M059J (cell line): ENCODE measurements at regions not wholly inside any gene's neighbourhood (a gene's known extent, or its start where the extent isn't known, plus 50 kb on each side); places are given as distances from the start of the nearest gene placed in this dataset.
A peak's percentile ranks its signal among the peaks of the same experiment; 100 is the strongest.
"Not testable (repeated sequence)": the region's sequence is repeated elsewhere in the genome, so short reads cannot be mapped to it uniquely, and the experiment has no call there.

ENCODE experiments used
- DNase-seq: peaks from one replicate; pipeline ENCODE4 v3.0.0-alpha.2; 2012; ENCODE audit warnings: low read depth

DNA sequence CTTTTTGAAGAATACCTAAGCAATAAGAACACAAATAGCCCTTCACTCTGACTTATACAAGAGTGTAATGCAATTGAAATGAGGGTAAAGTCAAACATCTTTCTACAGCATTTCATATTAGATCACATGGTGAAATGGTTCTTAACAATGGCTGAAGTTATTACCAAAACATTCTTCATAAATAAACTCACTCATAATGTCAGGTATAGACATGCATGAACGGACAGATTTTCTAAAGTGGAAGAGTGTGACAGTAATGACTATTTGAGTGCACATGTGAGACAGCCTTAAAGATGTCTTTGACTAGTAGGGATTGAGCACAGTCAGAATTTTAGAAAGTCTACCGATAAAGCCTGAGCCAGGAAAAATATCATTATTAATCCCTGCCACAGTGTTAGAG, 471.0 kb downstream of the ZPLD1 start:
- DNase-seq: no peak

GRCh38 chr3:102906818-102907217, 472.0 kb downstream of the ZPLD1 start:
- DNase-seq: no peak

DNA sequence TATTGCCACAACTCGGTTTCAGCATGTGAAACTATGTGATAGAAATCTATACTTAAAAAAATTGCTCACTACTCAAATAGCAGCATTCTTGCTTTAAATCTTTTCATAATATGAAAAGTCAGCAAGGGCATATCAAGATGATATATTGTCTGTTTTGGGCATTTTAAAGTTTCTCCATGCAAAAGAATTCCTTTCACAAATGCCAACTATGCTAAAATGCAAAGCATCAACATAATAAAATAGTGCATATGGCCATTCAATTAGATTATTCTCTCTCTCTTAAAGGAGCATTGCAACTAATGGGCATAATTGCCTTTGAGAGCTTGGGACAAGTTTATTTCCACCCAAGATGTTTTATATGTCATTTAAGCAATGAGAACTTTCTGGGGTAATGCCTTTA, 475.1 kb downstream of the ZPLD1 start:
- no peak for DNase-seq

DNA sequence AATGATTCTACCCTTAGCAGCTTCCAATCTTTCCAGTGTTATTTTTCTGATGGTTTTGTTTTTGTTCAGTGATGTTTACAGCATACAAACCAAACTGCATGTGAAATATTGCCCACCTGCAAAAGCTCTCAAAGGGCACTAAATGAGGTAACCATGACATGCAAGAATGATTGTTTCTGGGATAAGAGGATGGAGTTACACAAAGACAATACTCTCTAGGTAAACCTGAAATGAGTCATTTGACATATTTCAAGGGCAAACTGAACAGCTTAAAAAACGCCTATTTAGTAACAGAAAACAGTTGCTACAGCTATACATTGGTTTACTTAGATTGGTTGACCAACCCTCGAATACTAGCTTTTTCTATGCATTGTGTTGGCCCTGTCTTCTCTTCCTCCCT, 481.7 kb downstream of the ZPLD1 start:
- DNase-seq: no peak

DNA sequence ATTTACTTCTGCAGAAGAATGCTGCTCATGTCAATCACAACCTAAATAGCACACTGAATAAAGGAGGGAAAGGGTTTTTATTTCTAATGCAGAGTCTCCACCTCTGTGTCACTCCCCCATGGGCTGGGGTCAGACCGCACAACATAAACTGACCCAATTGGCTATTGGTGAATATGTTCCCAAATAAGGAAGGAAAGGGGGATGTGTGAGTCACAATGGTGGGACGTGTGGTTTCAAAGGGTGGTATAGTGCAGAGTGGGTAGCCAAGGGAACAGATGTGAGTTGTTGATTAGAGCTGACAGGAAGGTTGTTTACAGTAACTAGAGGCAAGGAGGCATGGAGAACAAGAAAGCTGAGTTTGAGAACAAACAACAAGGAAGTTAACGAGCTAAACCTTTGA, 491.8 kb downstream of the ZPLD1 start:
- DNase-seq: no peak

GRCh38 chr3:102933377-102933776, 498.6 kb downstream of the ZPLD1 start:
- DNase-seq: no peak

DNA sequence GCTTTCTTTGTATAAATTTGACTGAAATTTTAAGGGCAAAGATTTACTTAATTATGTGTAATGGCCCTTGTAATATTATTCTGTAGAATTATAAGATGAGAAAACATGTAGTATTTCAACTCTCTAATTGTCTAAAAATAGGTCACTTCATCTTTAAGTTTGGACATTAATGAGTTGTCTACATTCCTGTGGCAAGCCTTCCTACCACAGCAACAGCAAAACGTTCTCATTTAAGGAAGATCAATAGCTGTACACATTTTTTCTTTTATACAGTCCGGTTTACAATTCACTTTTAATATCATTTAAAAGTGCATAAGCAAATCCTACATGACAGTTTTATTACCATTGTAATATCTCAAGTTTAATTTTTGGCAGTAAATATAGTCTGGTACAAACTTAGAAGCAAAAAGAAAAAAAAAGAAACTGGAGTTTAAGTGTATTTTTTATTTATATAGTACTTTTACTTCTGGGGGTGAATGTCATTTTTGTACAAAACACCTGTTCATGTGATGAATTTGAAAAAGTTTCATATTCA, 501.8 kb downstream of the ZPLD1 start:
- no peak for DNase-seq

DNA sequence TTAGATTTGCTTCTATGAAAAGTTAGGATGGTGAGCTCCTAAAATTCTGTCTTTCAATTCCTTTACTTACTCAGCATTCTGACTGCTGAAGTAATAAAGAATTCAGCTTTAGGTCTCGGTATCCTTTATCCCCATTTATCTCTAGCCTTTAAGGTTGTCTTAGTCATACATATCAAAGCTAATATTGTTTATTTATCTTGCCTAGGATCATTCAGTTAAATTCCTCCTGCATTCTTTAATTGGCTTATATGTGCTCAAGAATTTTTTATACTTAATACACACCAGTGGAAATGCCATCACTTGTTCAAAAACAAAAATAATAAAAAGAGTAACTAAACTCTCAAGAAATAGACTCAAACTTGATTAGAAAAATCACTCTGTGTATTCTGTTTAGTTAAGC, 507.0 kb downstream of the ZPLD1 start:
- DNase-seq: peak; percentile 27

DNA sequence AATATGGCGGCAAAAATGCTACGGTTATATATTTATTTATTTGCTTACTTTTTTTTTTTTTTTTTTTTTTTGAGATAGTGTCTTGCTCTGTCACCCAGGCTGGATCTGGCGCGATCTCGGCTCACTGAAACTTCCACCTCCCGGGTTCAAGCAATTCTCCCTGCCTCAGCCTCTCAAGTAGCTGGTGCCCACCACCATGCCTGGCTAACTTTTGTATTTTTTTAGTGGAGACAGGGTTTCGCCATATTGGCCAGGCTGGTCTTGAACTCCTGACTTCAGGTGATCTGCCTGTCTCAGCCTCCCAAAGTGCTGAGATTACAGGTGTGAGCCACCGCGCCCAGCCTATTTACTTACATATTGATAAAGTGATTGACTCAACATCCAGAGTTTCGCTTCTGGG, 511.6 kb downstream of the ZPLD1 start:
- not testable (repeated sequence) for DNase-seq

GRCh38 chr3:102972350-102972749, 537.5 kb downstream of the ZPLD1 start:
- DNase-seq: no peak

GRCh38 chr3:102974333-102974732, 539.5 kb downstream of the ZPLD1 start:
- DNase-seq: no peak

GRCh38 chr3:102979191-102979590, 544.4 kb downstream of the ZPLD1 start:
- DNase-seq: no peak

- DNase-seq: peak; percentile 95
Measured at GRCh38 chr3:102979682-102980354, 545.0 kb downstream of the ZPLD1 start.

DNA sequence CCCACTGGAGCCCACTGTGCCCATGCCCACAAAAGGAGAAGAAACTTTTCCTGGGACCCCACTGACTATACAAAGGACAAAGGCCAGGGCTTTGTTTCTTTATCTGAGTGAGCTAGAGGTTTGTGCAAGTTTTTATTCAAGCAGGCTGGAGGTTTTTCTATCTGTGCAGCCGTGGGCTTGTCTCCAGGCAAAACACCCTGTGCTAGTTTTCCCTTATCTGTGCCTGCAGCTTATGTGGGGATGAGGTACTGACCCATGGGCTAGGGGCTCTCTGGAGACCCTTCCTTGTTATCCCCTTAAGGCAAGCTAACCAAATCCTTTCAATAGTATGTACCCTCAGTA, 545.5 kb downstream of the ZPLD1 start:
- no peak for DNase-seq

DNA sequence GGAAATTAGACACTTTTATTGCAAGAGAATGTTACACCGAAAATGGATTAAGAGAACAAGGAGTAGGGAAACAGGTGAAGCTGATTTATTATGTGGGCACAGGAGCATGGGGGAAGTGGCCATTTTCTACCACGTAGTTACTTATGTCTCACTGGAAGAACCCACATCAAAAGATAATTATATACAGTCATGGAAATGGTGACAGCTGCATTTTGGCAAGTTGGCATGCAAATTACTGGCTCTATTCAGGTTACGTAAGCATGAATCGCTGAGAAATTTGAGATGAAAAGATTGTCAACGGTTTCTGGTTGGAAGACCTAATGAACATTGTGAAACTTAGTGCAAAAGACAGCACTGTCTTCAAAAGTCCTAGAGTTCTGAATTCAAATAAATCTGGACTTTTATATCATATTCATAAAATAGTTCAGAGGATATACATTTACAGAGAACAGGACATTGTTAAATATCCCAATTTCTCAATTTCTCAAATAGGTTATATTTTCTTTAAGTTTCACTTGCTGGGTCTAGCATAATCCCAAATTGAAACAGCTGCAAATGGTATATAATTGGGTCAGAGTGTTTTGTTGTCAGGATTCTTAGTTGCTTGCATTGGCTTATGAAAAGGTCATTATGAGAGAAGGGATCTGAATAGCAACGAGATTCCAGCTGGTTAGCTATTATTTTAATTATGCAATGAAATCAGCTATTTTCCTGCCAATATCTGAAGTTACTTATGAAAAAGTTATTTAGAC, 567.8 kb downstream of the ZPLD1 start:
- DNase-seq: peak; percentile 69

DNA sequence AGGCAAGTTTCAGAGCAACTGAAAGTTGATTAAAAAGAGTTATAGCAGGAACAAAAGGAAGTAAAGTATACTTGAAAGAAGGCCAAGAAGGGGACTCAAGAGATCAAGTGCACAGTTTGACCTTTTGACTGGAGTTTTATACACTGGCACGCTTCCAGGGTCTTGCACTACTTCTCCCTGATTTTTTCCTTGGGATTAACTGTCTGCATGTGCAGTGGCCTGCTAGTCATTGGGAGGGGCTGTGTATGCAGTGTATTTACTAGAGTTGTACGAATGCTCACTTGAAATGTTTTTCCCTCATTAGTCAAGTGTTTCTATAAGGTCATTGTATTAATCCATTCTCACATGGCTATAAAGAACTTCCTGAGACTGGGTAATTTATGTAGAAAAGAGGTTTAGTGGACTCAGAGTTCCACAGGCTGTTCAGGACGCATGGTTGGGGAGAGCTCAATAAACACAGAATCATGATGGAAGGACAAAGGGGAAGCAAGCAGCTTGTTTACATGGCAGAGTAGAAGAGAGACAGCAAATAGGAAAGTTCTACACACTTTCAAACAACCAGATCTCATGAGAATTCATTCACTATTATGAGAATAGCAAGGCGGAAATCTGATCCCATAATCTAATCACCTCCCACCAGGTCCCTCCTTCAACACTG, 571.8 kb downstream of the ZPLD1 start:
- DNase-seq: no peak

- DNase-seq: no peak
Measured at GRCh38 chr3:103009609-103010008, 574.8 kb downstream of the ZPLD1 start.

DNA sequence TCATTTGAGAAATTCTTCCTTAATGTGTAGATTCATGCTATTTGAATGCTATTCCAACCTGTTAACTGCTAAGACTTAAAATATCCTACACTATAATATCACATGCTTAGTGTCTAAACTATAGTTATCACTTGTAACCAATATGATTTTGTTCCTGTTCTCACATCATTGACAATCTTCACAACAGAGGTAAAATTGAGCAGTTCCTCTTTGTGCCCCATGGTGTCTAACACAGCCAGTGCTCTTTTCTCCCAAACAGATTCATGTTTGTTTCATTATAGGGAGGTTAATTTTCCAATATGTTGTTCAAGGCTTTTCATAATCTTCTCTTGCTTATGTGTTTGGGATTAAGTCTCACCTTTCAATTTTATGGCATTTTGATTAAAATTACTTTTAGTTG, 591.1 kb downstream of the ZPLD1 start:
- no peak for DNase-seq

DNA sequence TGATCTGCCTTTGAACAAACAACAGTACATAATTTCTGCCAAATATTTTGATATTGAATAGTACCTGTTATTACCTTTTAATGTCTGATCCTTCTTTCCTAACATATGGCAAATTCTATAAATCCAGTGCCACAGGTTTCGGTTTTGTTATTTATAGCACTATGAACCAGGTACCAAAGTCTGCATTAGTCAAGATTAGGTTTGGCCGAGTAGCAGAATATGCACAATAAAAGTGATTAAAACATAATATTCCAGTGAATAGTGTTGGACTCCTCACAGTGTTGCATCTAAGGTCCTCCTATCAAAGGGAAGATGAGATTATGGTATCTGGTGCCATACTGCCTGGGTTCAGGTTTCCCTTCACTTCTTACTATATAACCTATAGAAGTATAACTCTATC, 599.0 kb downstream of the ZPLD1 start:
- DNase-seq: no peak

DNA sequence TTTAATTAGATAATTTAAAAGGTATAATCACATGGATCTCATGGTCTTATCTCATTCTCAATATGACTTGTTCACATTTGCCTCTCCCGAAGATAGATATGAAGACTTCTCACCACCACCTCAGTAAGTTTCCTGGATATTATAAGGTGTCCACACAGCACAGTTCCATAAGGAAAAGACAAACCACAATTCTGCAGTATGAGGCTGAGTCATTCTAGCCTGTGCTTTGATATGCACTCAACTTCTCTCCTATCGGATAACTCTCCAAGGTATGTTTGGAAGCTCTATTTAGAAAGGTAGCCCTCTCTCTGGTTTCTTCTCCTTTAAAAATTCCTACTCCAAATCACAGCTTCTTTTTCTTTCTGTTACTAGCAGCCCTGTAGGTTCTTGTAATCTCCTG, 612.8 kb downstream of the ZPLD1 start:
- peak; percentile 33 for DNase-seq

DNA sequence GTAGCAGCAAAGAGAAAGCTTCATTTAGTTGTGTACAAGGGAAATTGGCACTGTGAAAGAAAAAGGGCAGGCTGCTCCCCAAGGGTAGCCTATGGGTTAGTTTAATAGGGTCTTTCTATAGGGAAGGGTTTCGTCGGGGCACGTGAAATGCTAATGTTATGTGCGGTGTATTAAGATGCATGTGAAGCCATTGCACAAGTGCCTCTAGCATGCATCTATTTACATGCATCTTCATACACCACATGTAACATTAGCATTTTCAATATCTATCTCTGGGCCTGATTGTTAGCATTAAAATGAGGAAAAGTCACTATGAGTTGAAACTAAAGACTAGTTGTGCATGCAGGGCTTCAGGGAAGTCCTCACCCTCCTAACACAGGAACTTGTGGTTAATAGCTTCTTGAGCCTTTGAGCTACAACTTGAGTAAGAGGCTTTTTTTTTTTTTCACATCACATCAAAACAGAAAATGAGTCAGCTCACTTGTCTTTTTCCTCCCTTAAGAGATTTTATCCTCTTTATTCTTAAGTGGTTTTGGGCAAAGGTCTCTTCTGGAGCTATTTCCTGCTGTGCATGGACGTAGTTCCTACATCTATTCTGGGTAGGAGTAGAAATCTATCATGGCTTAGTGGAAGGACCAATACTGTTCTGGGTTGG, 613.4 kb downstream of the ZPLD1 start:
- peak; percentile 66 for DNase-seq

DNA sequence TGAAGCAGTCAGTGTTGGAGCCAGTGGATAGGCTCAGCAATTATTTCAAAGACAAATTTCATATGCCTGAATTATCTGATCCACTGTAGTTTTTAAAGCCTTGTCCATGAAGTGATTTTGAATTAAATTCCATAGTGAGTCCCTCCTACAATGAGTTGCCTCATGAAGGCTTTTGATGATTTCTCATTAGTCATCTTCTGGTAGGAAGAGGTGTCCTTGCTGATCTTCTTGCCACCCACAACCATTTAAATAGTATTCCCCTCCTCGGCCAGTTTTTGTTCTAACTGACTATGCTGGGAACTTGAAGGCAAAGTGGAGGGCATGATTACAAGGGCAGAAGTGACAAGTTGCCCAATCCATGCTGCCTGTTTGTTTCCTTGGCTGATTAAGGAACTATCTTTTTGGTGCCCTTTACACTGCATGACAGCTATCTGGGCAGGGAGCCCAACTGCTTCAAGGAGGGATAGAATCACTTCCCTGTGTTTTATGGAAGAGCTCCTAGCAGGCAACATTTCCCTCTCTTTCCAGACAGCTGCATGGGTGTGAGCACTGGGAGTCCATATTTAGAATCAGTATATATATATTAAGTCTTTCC, 617.5 kb downstream of the ZPLD1 start:
- peak; percentile 66 for DNase-seq
